ENCODE measurements at regions not wholly inside any gene's neighbourhood (a gene's known extent, or its start where the extent isn't known, plus 50 kb on each side); places are given as distances from the start of the nearest gene placed in this dataset.

GRCh38 chr15:26091184-26091583 lies 228.1 kb upstream of the ATP10A start:
- H3K9me3 ChIP-seq (ENCODE audit: control insufficient read depth in 4 of 4, insufficient read depth in 3 of 4, low read length in 3 of 4) = no peaks in the 10 kb centered on the region
- DNase-seq (no peak), ATAC-seq (ENCODE audit: insufficient read depth, low FRiP score) (no peak)
- H3K4me1 ChIP-seq (ENCODE audit: control insufficient read depth in 5 of 5, insufficient read depth in 5 of 5, low read length in 5 of 5) = no peaks in the 10 kb centered on the region
- H3K36me3 ChIP-seq (ENCODE audit: control insufficient read depth in 4 of 4, insufficient read depth in 4 of 4, low read length in 4 of 4) = no peaks in the 10 kb centered on the region
- H3K4me3 ChIP-seq = no peak overlapping the region
- TF ChIP-seq, protein P1, sequence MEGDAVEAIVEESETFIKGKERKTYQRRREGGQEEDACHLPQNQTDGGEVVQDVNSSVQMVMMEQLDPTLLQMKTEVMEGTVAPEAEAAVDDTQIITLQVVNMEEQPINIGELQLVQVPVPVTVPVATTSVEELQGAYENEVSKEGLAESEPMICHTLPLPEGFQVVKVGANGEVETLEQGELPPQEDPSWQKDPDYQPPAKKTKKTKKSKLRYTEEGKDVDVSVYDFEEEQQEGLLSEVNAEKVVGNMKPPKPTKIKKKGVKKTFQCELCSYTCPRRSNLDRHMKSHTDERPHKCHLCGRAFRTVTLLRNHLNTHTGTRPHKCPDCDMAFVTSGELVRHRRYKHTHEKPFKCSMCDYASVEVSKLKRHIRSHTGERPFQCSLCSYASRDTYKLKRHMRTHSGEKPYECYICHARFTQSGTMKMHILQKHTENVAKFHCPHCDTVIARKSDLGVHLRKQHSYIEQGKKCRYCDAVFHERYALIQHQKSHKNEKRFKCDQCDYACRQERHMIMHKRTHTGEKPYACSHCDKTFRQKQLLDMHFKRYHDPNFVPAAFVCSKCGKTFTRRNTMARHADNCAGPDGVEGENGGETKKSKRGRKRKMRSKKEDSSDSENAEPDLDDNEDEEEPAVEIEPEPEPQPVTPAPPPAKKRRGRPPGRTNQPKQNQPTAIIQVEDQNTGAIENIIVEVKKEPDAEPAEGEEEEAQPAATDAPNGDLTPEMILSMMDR (IDR thresholded peaks at IDR 0.05; ENCODE audit: control extremely low read depth, extremely low read depth) = no peak
- H3K27me3 ChIP-seq (ENCODE audit: control insufficient read depth in 3 of 3, insufficient read depth in 3 of 3, low read length in 2 of 3) = no peaks in the 10 kb centered on the region
- no peak overlapping the region for H3K27ac ChIP-seq (ENCODE audit: low read depth in 1 of 2, low read length in 1 of 2)
- no peak overlapping the region for H3K9ac ChIP-seq (ENCODE audit: insufficient read depth in 1 of 2, low read length in 2 of 2)
- 69 to 78% methylated on average over 4 of the region's 4 CpGs for WGBS, 2 donors

DNA sequence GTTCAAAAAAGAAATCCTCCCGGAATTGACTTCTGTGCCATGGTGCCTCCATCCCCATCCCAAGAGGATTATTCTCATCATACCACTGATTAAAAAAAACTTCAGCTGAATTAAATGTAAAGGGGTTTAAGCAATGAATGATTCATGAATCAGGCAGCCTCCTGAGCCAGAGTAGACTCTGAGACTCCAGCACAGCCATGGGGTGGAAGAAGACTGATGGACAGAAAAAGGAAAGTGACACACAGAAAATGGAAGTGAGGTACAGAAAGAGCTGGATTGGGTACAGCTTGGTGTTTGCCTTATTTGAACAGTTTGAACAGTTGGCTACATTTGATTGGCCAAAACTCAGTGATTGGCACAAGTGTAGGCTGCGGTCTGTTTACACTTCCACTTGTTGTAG lies 224.8 kb upstream of the ATP10A start:
- Histone ChIP-seq H3K4me1 (ENCODE audit: control insufficient read depth in 5 of 5, insufficient read depth in 5 of 5, low read length in 5 of 5) (peaks cover 0 to 10% (median 0%) of the 10 kb centered on the region in 5 donors), H3K9ac (ENCODE audit: insufficient read depth in 1 of 2, low read length in 2 of 2) (no peak overlapping the region), H3K36me3 (ENCODE audit: control insufficient read depth in 4 of 4, insufficient read depth in 4 of 4, low read length in 4 of 4) (no peaks in the 10 kb centered on the region), H3K27me3 (ENCODE audit: control insufficient read depth in 3 of 3, insufficient read depth in 3 of 3, low read length in 2 of 3) (no peaks in the 10 kb centered on the region), H3K27ac (ENCODE audit: low read depth in 1 of 2, low read length in 1 of 2) (no peak overlapping the region), H3K4me3 (no peak overlapping the region), H3K9me3 (ENCODE audit: control insufficient read depth in 4 of 4, insufficient read depth in 3 of 4, low read length in 3 of 4) (no peaks in the 10 kb centered on the region)
- ATAC-seq (ENCODE audit: insufficient read depth, low FRiP score) (no peak), DNase-seq (no peak)
- TF ChIP-seq, protein P1 (IDR thresholded peaks at IDR 0.05; ENCODE audit: control extremely low read depth, extremely low read depth) = no peak
- WGBS, 2 donors = 88 to 89% methylated on average over 2 of the region's 2 CpGs

GRCh38 chr15:26087395-26087794 lies 224.3 kb upstream of the ATP10A start:
- TF ChIP-seq, protein P1 (IDR thresholded peaks at IDR 0.05; ENCODE audit: control extremely low read depth, extremely low read depth) = no peak
- no peak overlapping the region for H3K9ac ChIP-seq (ENCODE audit: insufficient read depth in 1 of 2, low read length in 2 of 2)
- no peaks in the 10 kb centered on the region for H3K36me3 ChIP-seq (ENCODE audit: control insufficient read depth in 4 of 4, insufficient read depth in 4 of 4, low read length in 4 of 4)
- ATAC-seq (ENCODE audit: insufficient read depth, low FRiP score) = no peak
- DNase-seq = no peak
- no peak overlapping the region for H3K27ac ChIP-seq (ENCODE audit: low read depth in 1 of 2, low read length in 1 of 2)
- H3K27me3 ChIP-seq (ENCODE audit: control insufficient read depth in 3 of 3, insufficient read depth in 3 of 3, low read length in 2 of 3) = no peaks in the 10 kb centered on the region
- H3K9me3 ChIP-seq (ENCODE audit: control insufficient read depth in 4 of 4, insufficient read depth in 3 of 4, low read length in 3 of 4) = no peaks in the 10 kb centered on the region
- H3K4me1 ChIP-seq (ENCODE audit: control insufficient read depth in 5 of 5, insufficient read depth in 5 of 5, low read length in 5 of 5) = peaks cover 0 to 11% (median 0%) of the 10 kb centered on the region in 5 donors
- 69 to 73% methylated on average over 4 of the region's 4 CpGs for WGBS, 2 donors
- no peak overlapping the region for H3K4me3 ChIP-seq

- no peaks in the 10 kb centered on the region for H3K9me3 ChIP-seq (ENCODE audit: control insufficient read depth in 4 of 4, insufficient read depth in 3 of 4, low read length in 3 of 4)
- ATAC-seq (ENCODE audit: insufficient read depth, low FRiP score) = no peak
- H3K27ac ChIP-seq (ENCODE audit: low read depth in 1 of 2, low read length in 1 of 2) = no peak overlapping the region
- H3K9ac ChIP-seq (ENCODE audit: insufficient read depth in 1 of 2, low read length in 2 of 2) = no peak overlapping the region
- WGBS, 2 donors = 85 to 95% methylated on average over 8 of the region's 8 CpGs
- no peak overlapping the region for H3K4me3 ChIP-seq
- TF ChIP-seq, protein P1 (IDR thresholded peaks at IDR 0.05; ENCODE audit: control extremely low read depth, extremely low read depth) = no peak
- no peaks in the 10 kb centered on the region for H3K27me3 ChIP-seq (ENCODE audit: control insufficient read depth in 3 of 3, insufficient read depth in 3 of 3, low read length in 2 of 3)
- DNase-seq = no peak
- no peaks in the 10 kb centered on the region for H3K36me3 ChIP-seq (ENCODE audit: control insufficient read depth in 4 of 4, insufficient read depth in 4 of 4, low read length in 4 of 4)
- H3K4me1 ChIP-seq (ENCODE audit: control insufficient read depth in 5 of 5, insufficient read depth in 5 of 5, low read length in 5 of 5) = peaks cover 0 to 11% (median 0%) of the 10 kb centered on the region in 5 donors
Measured at GRCh38 chr15:26084771-26085170, 221.6 kb upstream of the ATP10A start.

All from lung (tissue), 11 donors.